ENCODE measurements at regions not wholly inside any gene's neighbourhood (a gene's known extent, or its start where the extent isn't known, plus 50 kb on each side); places are given as distances from the start of the nearest gene placed in this dataset.
"Not testable (repeated sequence)": the region's sequence is repeated elsewhere in the genome, so short reads cannot be mapped to it uniquely, and the experiment has no call there.

- no peaks in the 10 kb centered on the region for H4K20me1 ChIP-seq (ENCODE audit: insufficient read depth)
- no peak overlapping the region for H3K27ac ChIP-seq (ENCODE audit: low read length)
- no peaks in the 10 kb centered on the region for H3K9me3 ChIP-seq (ENCODE audit: low read length)
- H3K79me2 ChIP-seq (replicated peaks; ENCODE audit: insufficient read depth, low read length), result no peaks in the 10 kb centered on the region
- no peak overlapping the region for H3K9ac ChIP-seq (ENCODE audit: low read length)
- no peak overlapping the region for H3K4me3 ChIP-seq (ENCODE audit: low read length)
- no peaks in the 10 kb centered on the region for H3K27me3 ChIP-seq (ENCODE audit: insufficient read depth, low read depth, low read length)
- no peaks in the 10 kb centered on the region for H3K36me3 ChIP-seq (ENCODE audit: insufficient read depth, low read length)
- TF ChIP-seq RAD21 (conservative IDR thresholded peaks at IDR 0.05) (peak; percentile 92), POLR2AphosphoS5 (IDR thresholded peaks at IDR 0.05) (no peak), MXI1 (conservative IDR thresholded peaks at IDR 0.05; ENCODE audit: poor library complexity, severe bottlenecking) (no peak), SMC3 (conservative IDR thresholded peaks at IDR 0.05; ENCODE audit: poor library complexity) (peak; percentile 94), CTCF (IDR thresholded peaks at IDR 0.05; ENCODE audit: poor library complexity, severe bottlenecking) (peak; percentile 93), EZH2 (IDR thresholded peaks at IDR 0.05; ENCODE audit: borderline replicate concordance, insufficient read depth, low read length, poor library complexity, severe bottlenecking) (no peak), TAF1 (IDR thresholded peaks at IDR 0.05; ENCODE audit: low read depth) (no peak)
- no peaks in the 10 kb centered on the region for H3K9me2 ChIP-seq (ENCODE audit: insufficient read depth, low read length)
- no peak overlapping the region for H2AFZ ChIP-seq (ENCODE audit: low read depth, low read length)
- H3K4me2 ChIP-seq (ENCODE audit: low read length), result no peak overlapping the region
- no peaks in the 10 kb centered on the region for H3F3A ChIP-seq (ENCODE audit: insufficient read depth, low read length, poor library complexity, severe bottlenecking)
These were observed 66.9 kb upstream of the ZNG1B start for GRCh38 chr2:113370478-113371091.

- no peak for TF ChIP-seq RAD21 (conservative IDR thresholded peaks at IDR 0.05)
- TF ChIP-seq TAF1 (IDR thresholded peaks at IDR 0.05; ENCODE audit: low read depth), result no peak
- no peaks in the 10 kb centered on the region for H4K20me1 ChIP-seq (ENCODE audit: insufficient read depth)
- no peak overlapping the region for H3K4me3 ChIP-seq (ENCODE audit: low read length)
- no peak overlapping the region for H3K27ac ChIP-seq (ENCODE audit: low read length)
- no peaks in the 10 kb centered on the region for H3K36me3 ChIP-seq (ENCODE audit: insufficient read depth, low read length)
- no peaks in the 10 kb centered on the region for H3K9me3 ChIP-seq (ENCODE audit: low read length)
- no peaks in the 10 kb centered on the region for H3K9me2 ChIP-seq (ENCODE audit: insufficient read depth, low read length)
- H3K79me2 ChIP-seq (replicated peaks; ENCODE audit: insufficient read depth, low read length), result no peaks in the 10 kb centered on the region
- H3K9ac ChIP-seq (ENCODE audit: low read length), result no peak overlapping the region
- no peak overlapping the region for H2AFZ ChIP-seq (ENCODE audit: low read depth, low read length)
- no peaks in the 10 kb centered on the region for H3F3A ChIP-seq (ENCODE audit: insufficient read depth, low read length, poor library complexity, severe bottlenecking)
- H3K4me2 ChIP-seq (ENCODE audit: low read length), result no peak overlapping the region
- H3K27me3 ChIP-seq (ENCODE audit: insufficient read depth, low read depth, low read length), result no peaks in the 10 kb centered on the region
These were observed 67.5 kb upstream of the ZNG1B start for GRCh38 chr2:113370030-113370429.

- not testable (repeated sequence) for H3K79me2 ChIP-seq (replicated peaks; ENCODE audit: insufficient read depth, low read length); H3F3A ChIP-seq (ENCODE audit: insufficient read depth, low read length, poor library complexity, severe bottlenecking); H3K4me3 ChIP-seq (ENCODE audit: low read length); H2AFZ ChIP-seq (ENCODE audit: low read depth, low read length); H3K9ac ChIP-seq (ENCODE audit: low read length); H3K36me3 ChIP-seq (ENCODE audit: insufficient read depth, low read length); H3K9me3 ChIP-seq (ENCODE audit: low read length); H3K9me2 ChIP-seq (ENCODE audit: insufficient read depth, low read length); H4K20me1 ChIP-seq (ENCODE audit: insufficient read depth); H3K4me2 ChIP-seq (ENCODE audit: low read length); H3K27me3 ChIP-seq (ENCODE audit: insufficient read depth, low read depth, low read length); H3K27ac ChIP-seq (ENCODE audit: low read length)
These were observed 68.9 kb upstream of the ZNG1B start for GRCh38 chr2:113368581-113368980.

- not testable (repeated sequence) for H3F3A ChIP-seq (ENCODE audit: insufficient read depth, low read length, poor library complexity, severe bottlenecking)
These were observed 70.7 kb upstream of the ZNG1B start for GRCh38 chr2:113366821-113367220.

GRCh38 chr2:113365791-113366190 lies 71.7 kb upstream of the ZNG1B start:
- not testable (repeated sequence) for H3K27ac ChIP-seq (ENCODE audit: low read length); H3K4me3 ChIP-seq (ENCODE audit: low read length); H3K27me3 ChIP-seq (ENCODE audit: insufficient read depth, low read depth, low read length); H4K20me1 ChIP-seq (ENCODE audit: insufficient read depth); H3K4me2 ChIP-seq (ENCODE audit: low read length); H2AFZ ChIP-seq (ENCODE audit: low read depth, low read length); H3F3A ChIP-seq (ENCODE audit: insufficient read depth, low read length, poor library complexity, severe bottlenecking); H3K9ac ChIP-seq (ENCODE audit: low read length); H3K36me3 ChIP-seq (ENCODE audit: insufficient read depth, low read length); H3K9me3 ChIP-seq (ENCODE audit: low read length); H3K9me2 ChIP-seq (ENCODE audit: insufficient read depth, low read length); H3K79me2 ChIP-seq (replicated peaks; ENCODE audit: insufficient read depth, low read length)

More at GRCh38 chr2:113366821-113367220, 70.7 kb upstream of the ZNG1B start:
- H3K27ac ChIP-seq (ENCODE audit: low read length); H3K4me2 ChIP-seq (ENCODE audit: low read length); H3K9me3 ChIP-seq (ENCODE audit: low read length); H3K4me3 ChIP-seq (ENCODE audit: low read length); H4K20me1 ChIP-seq (ENCODE audit: insufficient read depth); H3K9ac ChIP-seq (ENCODE audit: low read length); H3K79me2 ChIP-seq (replicated peaks; ENCODE audit: insufficient read depth, low read length); H3K27me3 ChIP-seq (ENCODE audit: insufficient read depth, low read depth, low read length); H3K9me2 ChIP-seq (ENCODE audit: insufficient read depth, low read length); H2AFZ ChIP-seq (ENCODE audit: low read depth, low read length); H3K36me3 ChIP-seq (ENCODE audit: insufficient read depth, low read length): not testable (repeated sequence)

Measured in neural cell (in vitro differentiated cells).